Lung (tissue), 11 donors: ENCODE measurements at regions not wholly inside any gene's neighbourhood (a gene's known extent, or its start where the extent isn't known, plus 50 kb on each side); places are given as distances from the start of the nearest gene placed in this dataset.

Experiments
- ATAC-seq: fragments of 200-7000 bp; cut with Tn5 transposase; one replicate; pipeline ENCODE4 v1.9.1; 2020; ENCODE audit warnings: moderate number of reproducible peaks; ENCODE audit not compliant: insufficient read depth, low FRiP score
- DNase-seq, 3 donors: peaks; one replicate each; pipeline ENCODE4 v3.0.0-alpha.2; 2013 to 2017
- H3K27ac ChIP-seq, 2 donors: one replicate each; pipeline ENCODE4 v1.5.1; 2013; ENCODE audit warnings: mild to moderate bottlenecking in 2 of 2, moderate library complexity in 2 of 2, control low read depth in 1 of 2, inconsistent platforms in 1 of 2, low read depth in 1 of 2, low read length in 1 of 2
- H3K27me3 ChIP-seq, 3 donors: one replicate each; pipeline ENCODE4 v1.5.1; 2013; ENCODE audit warnings: low read length in 2 of 3; ENCODE audit not compliant: control insufficient read depth in 3 of 3, insufficient read depth in 3 of 3
- H3K36me3 ChIP-seq, 4 donors: one replicate each; pipeline ENCODE4 v1.5.1; 2013; ENCODE audit warnings: low read length in 4 of 4, mild to moderate bottlenecking in 1 of 4, moderate library complexity in 1 of 4; ENCODE audit not compliant: control insufficient read depth in 4 of 4, insufficient read depth in 4 of 4
- H3K4me1 ChIP-seq, 5 donors: one replicate each; pipeline ENCODE4 v1.5.1; 2013; ENCODE audit warnings: low read length in 5 of 5, mild to moderate bottlenecking in 2 of 5, moderate library complexity in 1 of 5; ENCODE audit not compliant: control insufficient read depth in 5 of 5, insufficient read depth in 5 of 5
- H3K4me3 ChIP-seq: one replicate; pipeline ENCODE4 v1.5.1; 2013; ENCODE audit warnings: mild to moderate bottlenecking, control low read depth, moderate library complexity
- H3K9ac ChIP-seq, 2 donors: one replicate each; pipeline ENCODE4 v1.5.1; 2013; ENCODE audit warnings: low read length in 2 of 2, control low read depth in 1 of 2; ENCODE audit not compliant: insufficient read depth in 1 of 2
- H3K9me3 ChIP-seq, 4 donors: one replicate each; pipeline ENCODE4 v1.5.1; 2013; ENCODE audit warnings: low read length in 3 of 4, mild to moderate bottlenecking in 1 of 4, moderate library complexity in 1 of 4; ENCODE audit not compliant: control insufficient read depth in 4 of 4, insufficient read depth in 3 of 4
- WGBS, 2 donors: extraction: QIAGEN DNeasy Blood & Tissue Kit; methylation state at CpG; one replicate each; pipeline ENCODE4 v1.1.7; 2013; 5-methylcytosine and 5-hydroxymethylcytosine counted together
- TF ChIP-seq, protein P1 (sequence below): IDR thresholded peaks from 2 replicates; pipeline ENCODE4 v1.5.1; 2012; ENCODE audit warnings: mild to moderate bottlenecking; ENCODE audit errors: control extremely low read depth, extremely low read depth
- donor health status: control.
- donor health status: control.
- donor health status: Bipolar disorder and iron deficiency.
- donor health status: healthy.
- donor health status: DM: yes; HTN: yes; CAD: no.

DNA sequence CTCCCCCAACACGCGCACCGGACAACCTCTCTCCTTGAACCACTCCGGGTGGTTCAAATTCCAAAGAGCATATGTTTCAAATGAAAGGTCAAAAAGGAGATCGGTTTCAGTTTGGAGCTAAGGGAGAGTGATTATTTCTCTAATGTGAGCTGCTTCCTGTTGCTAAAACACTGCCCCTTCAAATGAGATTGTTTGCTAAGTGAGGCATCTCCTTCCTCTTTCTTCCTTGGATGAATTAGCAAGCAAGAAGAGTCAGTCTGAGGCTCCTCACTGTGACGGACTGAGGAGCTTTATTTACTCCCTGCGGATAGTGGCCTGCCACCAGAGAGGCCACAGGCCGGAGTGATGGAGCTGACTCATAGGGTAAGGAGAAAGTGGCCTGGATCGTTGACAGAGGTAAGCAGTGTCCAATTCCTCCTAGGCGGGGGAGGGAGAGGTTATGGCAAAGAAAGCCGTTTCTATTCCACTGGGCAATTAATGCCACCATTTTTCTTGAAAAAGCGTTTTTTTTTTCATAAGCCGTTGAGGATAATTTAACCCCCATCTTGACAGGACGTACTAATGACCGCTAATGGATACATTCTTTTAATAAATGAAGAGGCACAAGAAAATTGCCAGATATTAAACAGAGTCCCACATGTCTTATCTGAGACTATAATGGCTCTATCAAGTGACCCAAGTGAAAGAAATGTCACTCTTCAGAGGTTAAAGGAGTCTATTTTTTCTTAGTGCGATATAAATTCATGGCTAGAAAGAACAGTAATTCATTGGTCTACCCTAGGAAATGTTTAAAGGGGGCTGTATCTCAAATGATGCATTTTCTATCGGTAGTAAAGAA, 167.0 kb upstream of the ANKRD28 start:
- H3K4me3 ChIP-seq = no peak overlapping the region
- no peak overlapping the region for H3K9ac ChIP-seq
- TF ChIP-seq, protein P1, sequence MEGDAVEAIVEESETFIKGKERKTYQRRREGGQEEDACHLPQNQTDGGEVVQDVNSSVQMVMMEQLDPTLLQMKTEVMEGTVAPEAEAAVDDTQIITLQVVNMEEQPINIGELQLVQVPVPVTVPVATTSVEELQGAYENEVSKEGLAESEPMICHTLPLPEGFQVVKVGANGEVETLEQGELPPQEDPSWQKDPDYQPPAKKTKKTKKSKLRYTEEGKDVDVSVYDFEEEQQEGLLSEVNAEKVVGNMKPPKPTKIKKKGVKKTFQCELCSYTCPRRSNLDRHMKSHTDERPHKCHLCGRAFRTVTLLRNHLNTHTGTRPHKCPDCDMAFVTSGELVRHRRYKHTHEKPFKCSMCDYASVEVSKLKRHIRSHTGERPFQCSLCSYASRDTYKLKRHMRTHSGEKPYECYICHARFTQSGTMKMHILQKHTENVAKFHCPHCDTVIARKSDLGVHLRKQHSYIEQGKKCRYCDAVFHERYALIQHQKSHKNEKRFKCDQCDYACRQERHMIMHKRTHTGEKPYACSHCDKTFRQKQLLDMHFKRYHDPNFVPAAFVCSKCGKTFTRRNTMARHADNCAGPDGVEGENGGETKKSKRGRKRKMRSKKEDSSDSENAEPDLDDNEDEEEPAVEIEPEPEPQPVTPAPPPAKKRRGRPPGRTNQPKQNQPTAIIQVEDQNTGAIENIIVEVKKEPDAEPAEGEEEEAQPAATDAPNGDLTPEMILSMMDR = no peak
- ATAC-seq (no peak), DNase-seq (peak in 2 of 3 donors; percentile 37 to 51)
- peaks cover 0 to 6% (median 0%) of the 10 kb centered on the region in 5 donors for H3K4me1 ChIP-seq
- WGBS, 2 donors = 60 to 61% methylated on average over 17 of the region's 17 CpGs
- H3K27ac ChIP-seq = no peak overlapping the region
- no peaks in the 10 kb centered on the region for H3K9me3 ChIP-seq
- no peaks in the 10 kb centered on the region for H3K36me3 ChIP-seq
- no peaks in the 10 kb centered on the region for H3K27me3 ChIP-seq

GRCh38 chr3:15967577-15967976, 169.8 kb upstream of the ANKRD28 start:
- H3K9me3 ChIP-seq = no peaks in the 10 kb centered on the region
- TF ChIP-seq, protein P1 = no peak
- WGBS, 2 donors = 57 to 72% methylated on average over 3 of the region's 3 CpGs
- H3K4me3 ChIP-seq = no peak overlapping the region
- no peak overlapping the region for H3K9ac ChIP-seq
- no peaks in the 10 kb centered on the region for H3K36me3 ChIP-seq
- H3K27ac ChIP-seq = no peak overlapping the region
- peaks cover 0 to 6% (median 0%) of the 10 kb centered on the region in 5 donors for H3K4me1 ChIP-seq
- H3K27me3 ChIP-seq = no peaks in the 10 kb centered on the region
- ATAC-seq (no peak), DNase-seq (no peak)

DNA sequence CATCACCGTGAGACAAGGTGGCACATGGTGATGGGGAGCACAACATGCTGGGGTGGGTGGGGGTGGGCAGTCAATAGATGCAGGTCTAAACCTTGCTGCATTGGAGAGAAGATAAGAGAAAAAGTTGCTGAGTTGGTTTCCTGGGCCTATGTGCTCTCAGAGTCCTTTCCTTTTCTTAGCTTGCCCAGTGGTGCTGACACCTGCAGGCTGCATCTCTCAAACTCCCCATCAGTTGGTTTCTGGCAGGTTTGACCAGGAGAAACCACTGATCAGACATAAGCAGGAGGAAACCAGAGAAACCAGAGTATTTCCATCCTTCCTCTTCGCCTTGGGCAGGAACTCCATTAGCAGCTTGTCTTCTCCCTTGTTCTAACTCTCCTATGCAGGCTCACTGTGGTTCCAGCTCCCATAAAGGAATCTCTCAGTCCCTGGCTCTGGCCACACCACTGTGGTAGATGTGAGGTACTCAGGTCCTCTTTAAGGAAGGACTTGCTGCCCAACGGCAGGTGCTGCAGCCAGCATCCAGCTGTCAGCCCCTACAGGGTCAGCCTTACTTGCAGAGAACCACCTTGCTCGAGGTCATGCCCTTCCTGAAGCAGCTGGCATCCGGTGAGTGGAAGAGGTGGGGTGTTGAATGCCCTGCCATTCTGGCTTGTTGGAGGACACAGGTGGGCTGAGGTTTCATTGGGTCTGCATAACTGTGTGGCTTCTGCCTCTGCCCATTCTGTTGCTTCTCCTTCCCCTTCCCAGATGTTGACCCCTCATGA, 172.3 kb upstream of the ANKRD28 start:
- H3K4me1 ChIP-seq = no peaks in the 10 kb centered on the region
- H3K27ac ChIP-seq = no peak overlapping the region
- no peak overlapping the region for H3K9ac ChIP-seq
- 70 to 85% methylated on average over 5 of the region's 5 CpGs for WGBS, 2 donors
- peaks cover 0 to 2% (median 0%) of the 10 kb centered on the region in 4 donors for H3K9me3 ChIP-seq
- ATAC-seq = no peak
- H3K27me3 ChIP-seq = no peaks in the 10 kb centered on the region
- H3K36me3 ChIP-seq = no peaks in the 10 kb centered on the region
- no peak for DNase-seq
- no peak overlapping the region for H3K4me3 ChIP-seq
- TF ChIP-seq, protein P1 = no peak
